ENCODE measurements at regions not wholly inside any gene's neighbourhood (a gene's known extent, or its start where the extent isn't known, plus 50 kb on each side); places are given as distances from the start of the nearest gene placed in this dataset.

GRCh38 chr11:15801616-15802015 is 554.7 kb downstream of the SOX6 start:
- ATAC-seq (no peak), DNase-seq (no peak)
- H3K4me3 ChIP-seq = no peak overlapping the region
- H3K27ac ChIP-seq = no peak overlapping the region
- intact Hi-C loops (cut with DNase I) = no loop called here
- H3K4me1 ChIP-seq = no peaks in the 10 kb centered on the region
- TF ChIP-seq POLR2A (IDR thresholded peaks at IDR 0.05) = no peak
- WGBS (ENCODE audit: insufficient coverage, low coverage, low lambda C conversion rate, missing lambda C conversion rate) = 59% methylated on average over 5 of the region's 5 CpGs
- H3K9me3 ChIP-seq = no peaks in the 10 kb centered on the region
- no peaks in the 10 kb centered on the region for H3K27me3 ChIP-seq
- no peaks in the 10 kb centered on the region for H3K36me3 ChIP-seq

- ATAC-seq (no peak), DNase-seq (no peak)
- WGBS (ENCODE audit: insufficient coverage, low coverage, low lambda C conversion rate, missing lambda C conversion rate) = 42% methylated on average over 1 of the region's 1 CpG
- TF ChIP-seq POLR2A (IDR thresholded peaks at IDR 0.05) (no peak), CTCF (IDR thresholded peaks at IDR 0.05) (no peak)
- no peaks in the 10 kb centered on the region for H3K9me3 ChIP-seq
- H3K4me1 ChIP-seq = no peaks in the 10 kb centered on the region
- no peaks in the 10 kb centered on the region for H3K27me3 ChIP-seq
- intact Hi-C loops (cut with DNase I) = no loop called here
- no peak overlapping the region for H3K27ac ChIP-seq
- no peaks in the 10 kb centered on the region for H3K36me3 ChIP-seq
- H3K4me3 ChIP-seq = no peak overlapping the region
Observed at GRCh38 chr11:15805726-15806125, 550.6 kb downstream of the SOX6 start.

DNA sequence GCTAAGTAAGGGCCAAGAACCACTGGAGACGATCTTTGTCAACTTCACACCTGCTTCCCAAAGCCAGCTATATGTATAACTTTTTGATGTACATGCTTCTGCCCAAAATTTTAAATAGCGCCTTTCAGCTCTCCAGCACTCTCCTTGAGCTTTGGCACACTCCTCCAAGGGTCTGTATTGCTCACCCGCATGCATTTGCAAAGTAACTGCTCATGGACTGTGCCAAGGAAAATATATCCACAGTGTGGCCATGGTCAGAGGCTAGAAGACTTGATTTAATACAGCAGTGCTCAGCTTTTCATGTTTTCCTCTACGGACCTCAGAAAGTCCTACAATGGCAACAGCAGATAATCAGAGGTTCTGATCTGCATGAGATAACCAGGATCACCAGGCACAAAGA is 550.1 kb downstream of the SOX6 start:
- intact Hi-C loops (cut with DNase I) = no loop called here
- 100% methylated on average over 2 of the region's 4 CpGs for WGBS (ENCODE audit: insufficient coverage, low coverage, low lambda C conversion rate, missing lambda C conversion rate)
- no peak for DNase-seq
- no peaks in the 10 kb centered on the region for H3K27me3 ChIP-seq
- no peak overlapping the region for H3K4me3 ChIP-seq
- no peaks in the 10 kb centered on the region for H3K4me1 ChIP-seq
- no peak for ATAC-seq
- H3K36me3 ChIP-seq = no peaks in the 10 kb centered on the region
- no peaks in the 10 kb centered on the region for H3K9me3 ChIP-seq
- TF ChIP-seq CTCF (IDR thresholded peaks at IDR 0.05) (no peak), POLR2A (IDR thresholded peaks at IDR 0.05) (no peak)
- H3K27ac ChIP-seq = no peak overlapping the region

GRCh38 chr11:15807827-15808226 is 548.5 kb downstream of the SOX6 start:
- DNase-seq (no peak), ATAC-seq (no peak)
- TF ChIP-seq CTCF (IDR thresholded peaks at IDR 0.05) (no peak), POLR2A (IDR thresholded peaks at IDR 0.05) (no peak)
- H3K4me1 ChIP-seq = no peaks in the 10 kb centered on the region
- no peaks in the 10 kb centered on the region for H3K36me3 ChIP-seq
- H3K4me3 ChIP-seq = no peak overlapping the region
- intact Hi-C loops (cut with DNase I) = no loop called here
- no peak overlapping the region for H3K27ac ChIP-seq
- no peaks in the 10 kb centered on the region for H3K9me3 ChIP-seq
- WGBS (ENCODE audit: insufficient coverage, low coverage, low lambda C conversion rate, missing lambda C conversion rate) = 33% methylated on average over 1 of the region's 2 CpGs
- H3K27me3 ChIP-seq = no peaks in the 10 kb centered on the region

GRCh38 chr11:15810082-15810481 is 546.3 kb downstream of the SOX6 start:
- Histone ChIP-seq H3K27ac (no peak overlapping the region), H3K4me1 (no peaks in the 10 kb centered on the region), H3K36me3 (no peaks in the 10 kb centered on the region), H3K27me3 (no peaks in the 10 kb centered on the region), H3K4me3 (no peak overlapping the region), H3K9me3 (no peaks in the 10 kb centered on the region)
- 67% methylated on average over 3 of the region's 3 CpGs for WGBS (ENCODE audit: insufficient coverage, low coverage, low lambda C conversion rate, missing lambda C conversion rate)
- DNase-seq (no peak), ATAC-seq (no peak)
- intact Hi-C loops (cut with DNase I) = no loop called here
- no peak for TF ChIP-seq CTCF (IDR thresholded peaks at IDR 0.05)
- TF ChIP-seq POLR2A (IDR thresholded peaks at IDR 0.05) = no peak

All from right lobe of liver (tissue), 6 donors.